Spleen (tissue), 11 donors: ENCODE measurements at regions not wholly inside any gene's neighbourhood (a gene's known extent, or its start where the extent isn't known, plus 50 kb on each side); places are given as distances from the start of the nearest gene placed in this dataset.

Experiments
- DNase-seq: peaks from one replicate; pipeline ENCODE4 v3.0.0-alpha.2; 2020
- H3K27ac ChIP-seq, 8 donors: fragments of 200-600 bp; sonication (generic) in 7 of 8; 1 replicate in 4 of 8; 2 replicates in 4 of 8; pipeline versions ENCODE4 v1.5.0 to v1.8.0; 2016 to 2021; ENCODE audit warnings: inconsistent platforms in 4 of 8, mild to moderate bottlenecking in 4 of 8, moderate library complexity in 1 of 8
- H3K27me3 ChIP-seq, 7 donors: fragments of 200-600 bp; sonication (generic) in 6 of 7; replicated peaks in 1 of 7; 1 replicate in 4 of 7; 2 replicates in 3 of 7; pipeline versions ENCODE4 v1.5.0 to v1.8.0; 2016 to 2021; ENCODE audit warnings: inconsistent platforms in 3 of 7, mild to moderate bottlenecking in 1 of 7
- H3K36me3 ChIP-seq, 6 donors: fragments of 200-600 bp; sonication (generic) in 5 of 6; 1 replicate in 4 of 6; 2 replicates in 2 of 6; pipeline versions ENCODE4 v1.5.0 to v1.8.0; 2016 to 2021; ENCODE audit warnings: inconsistent platforms in 2 of 6
- H3K4me1 ChIP-seq, 6 donors: fragments of 200-600 bp; sonication (generic) in 5 of 6; 1 replicate in 3 of 6; 2 replicates in 3 of 6; pipeline versions ENCODE4 v1.5.0 to v1.8.0; 2016 to 2021; ENCODE audit warnings: inconsistent platforms in 3 of 6
- H3K4me3 ChIP-seq, 8 donors: fragments of 200-600 bp; sonication (generic) in 7 of 8; 1 replicate in 4 of 8; 2 replicates in 4 of 8; pipeline versions ENCODE4 v1.5.0 to v1.8.0; 2016 to 2021; ENCODE audit warnings: inconsistent platforms in 4 of 8, mild to moderate bottlenecking in 4 of 8, moderate library complexity in 2 of 8
- H3K9me3 ChIP-seq, 8 donors: fragments of 200-600 bp; sonication (generic) in 7 of 8; 1 replicate in 4 of 8; 2 replicates in 4 of 8; pipeline versions ENCODE4 v1.5.0 to v1.8.0; 2016 to 2021; ENCODE audit warnings: inconsistent platforms in 4 of 8
- CTCF ChIP-seq, 11 experiments: fragments of 200-600 bp in 7 of 11; fragments of 450-650 bp in 4 of 11; sonication (generic) in 4 of 11; IDR thresholded peaks in 8 of 11; conservative IDR thresholded peaks in 3 of 11; 1 replicate in 7 of 11; 2 replicates in 4 of 11; pipeline versions ENCODE4 v1.4.0 to v1.8.0; 2016 to 2021; ENCODE audit warnings: antibody characterized with exemption in 11 of 11, inconsistent platforms in 4 of 11, mild to moderate bottlenecking in 1 of 11
- POLR2A ChIP-seq, 3 donors: fragments of 450-650 bp; IDR thresholded peaks; one replicate each; pipeline ENCODE4 v1.5.1; 2017; ENCODE audit warnings: antibody characterized with exemption in 3 of 3, mild to moderate bottlenecking in 1 of 3
- POLR2AphosphoS5 ChIP-seq, 3 donors: sonication (generic); formaldehyde crosslinking; IDR thresholded peaks; one replicate each; pipeline ENCODE4 v1.5.1; 2017; ENCODE audit warnings: antibody characterized with exemption in 3 of 3
- WGBS, 5 donors: extraction: QIAGEN DNeasy Blood & Tissue Kit in 3 of 5; methylation state at CpG; one replicate each; pipeline versions ENCODE4 v1.1.5 to v1.1.7; 2013 to 2018; 5-methylcytosine and 5-hydroxymethylcytosine counted together
- intact Hi-C: fragments of 100-400 bp; cut with DNase I; formaldehyde crosslinking; loops from one replicate; pipeline ENCODE4 v1.15.0; 2023; ENCODE audit warnings: low total_unique reads
- donor health status: healthy with polysubstance abuse.
- donor health status: DM: no; HTN: no; CAD: no; lungs with moderate emphysema.
- donor health status: DM: no; HTN: no; CAD: no.
- donor health status: Bipolar disorder and iron deficiency.
- donor health status: healthy.
- donor health status: DM: no; HTN: no; CAD: no.
- donor health status: DM: yes; HTN: yes; CAD: no.

GRCh38 chr5:30749971-30750370, 443.5 kb upstream of the CDH6 start:
- Histone ChIP-seq H3K9me3 (peaks cover 0 to 35% (median 0%) of the 10 kb centered on the region in 8 donors), H3K27me3 (no peaks in the 10 kb centered on the region), H3K36me3 (no peaks in the 10 kb centered on the region), H3K4me3 (no peak overlapping the region), H3K4me1 (no peaks in the 10 kb centered on the region), H3K27ac (no peak overlapping the region)
- intact Hi-C loops: no loop called here
- TF ChIP-seq POLR2A (IDR thresholded peaks at IDR 0.05) (no peak), CTCF (IDR thresholded peaks at IDR 0.05 in 8 of 11, conservative IDR thresholded peaks at IDR 0.05 in 3 of 11) (no peak), POLR2AphosphoS5 (IDR thresholded peaks at IDR 0.05) (no peak)
- DNase-seq: no peak
- WGBS, 5 donors: 65 to 79% (median 74%) methylated on average over 2 of the region's 2 CpGs

GRCh38 chr5:30747412-30747811, 446.1 kb upstream of the CDH6 start:
- peaks cover 0 to 14% (median under 1%) of the 10 kb centered on the region in 8 donors for H3K9me3 ChIP-seq
- H3K36me3 ChIP-seq: no peaks in the 10 kb centered on the region
- intact Hi-C loops: no loop called here
- no peak for TF ChIP-seq POLR2A (IDR thresholded peaks at IDR 0.05)
- TF ChIP-seq POLR2AphosphoS5 (IDR thresholded peaks at IDR 0.05): no peak
- TF ChIP-seq CTCF (IDR thresholded peaks at IDR 0.05 in 8 of 11, conservative IDR thresholded peaks at IDR 0.05 in 3 of 11): no peak
- H3K27me3 ChIP-seq: no peaks in the 10 kb centered on the region
- no peaks in the 10 kb centered on the region for H3K4me1 ChIP-seq
- DNase-seq: no peak
- 78 to 91% (median 85%) methylated on average over 4 of the region's 4 CpGs for WGBS, 5 donors
- no peak overlapping the region for H3K27ac ChIP-seq
- no peak overlapping the region for H3K4me3 ChIP-seq

- Histone ChIP-seq H3K27me3 (no peaks in the 10 kb centered on the region), H3K27ac (no peak overlapping the region), H3K4me1 (no peaks in the 10 kb centered on the region), H3K4me3 (no peak overlapping the region), H3K9me3 (peaks cover 0 to 8% (median 0%) of the 10 kb centered on the region in 8 donors), H3K36me3 (no peaks in the 10 kb centered on the region)
- TF ChIP-seq CTCF (IDR thresholded peaks at IDR 0.05 in 8 of 11, conservative IDR thresholded peaks at IDR 0.05 in 3 of 11) (no peak), POLR2AphosphoS5 (IDR thresholded peaks at IDR 0.05) (no peak), POLR2A (IDR thresholded peaks at IDR 0.05) (no peak)
- intact Hi-C loops: no loop called here
- no peak for DNase-seq
Observed at GRCh38 chr5:30736669-30737068, 456.8 kb upstream of the CDH6 start.

- WGBS, 5 donors: 83 to 87% (median 85%) methylated on average over 4 of the region's 4 CpGs
- H3K27me3 ChIP-seq: no peaks in the 10 kb centered on the region
- no peak for TF ChIP-seq POLR2AphosphoS5 (IDR thresholded peaks at IDR 0.05)
- TF ChIP-seq POLR2A (IDR thresholded peaks at IDR 0.05): no peak
- TF ChIP-seq CTCF (IDR thresholded peaks at IDR 0.05 in 8 of 11, conservative IDR thresholded peaks at IDR 0.05 in 3 of 11): no peak
Observed at GRCh38 chr5:30734118-30734517, 459.4 kb upstream of the CDH6 start.

More at GRCh38 chr5:30734118-30734517, 459.4 kb upstream of the CDH6 start:
- Histone ChIP-seq H3K4me3 (no peak overlapping the region), H3K27ac (no peak overlapping the region), H3K9me3 (peaks cover 0 to 27% (median 8%) of the 10 kb centered on the region in 8 donors), H3K36me3 (no peaks in the 10 kb centered on the region), H3K4me1 (no peaks in the 10 kb centered on the region)
- intact Hi-C loops: no loop called here
- no peak for DNase-seq
